ENCODE measurements at regions not wholly inside any gene's neighbourhood (a gene's known extent, or its start where the extent isn't known, plus 50 kb on each side); places are given as distances from the start of the nearest gene placed in this dataset.

GRCh38 chr13:32897296-32897695 lies 118.9 kb upstream of the KL start:
- no peak for TF ChIP-seq CTCF (IDR thresholded peaks at IDR 0.05; ENCODE audit: insufficient read depth, low read depth, low read length)
- TF ChIP-seq EZH2 (IDR thresholded peaks at IDR 0.05; ENCODE audit: insufficient read depth, low read length) = no peak
